ENCODE measurements at regions not wholly inside any gene's neighbourhood (a gene's known extent, or its start where the extent isn't known, plus 50 kb on each side); places are given as distances from the start of the nearest gene placed in this dataset.

- H3K4me1 ChIP-seq = no peaks in the 10 kb centered on the region
- no peak overlapping the region for H3K27ac ChIP-seq
- H3K9me3 ChIP-seq = no peaks in the 10 kb centered on the region
- H3K4me3 ChIP-seq = no peak overlapping the region
- TF ChIP-seq CTCF (IDR thresholded peaks at IDR 0.05) (no peak), POLR2A (IDR thresholded peaks at IDR 0.05) (no peak)
- H3K27me3 ChIP-seq = no peaks in the 10 kb centered on the region
- H3K36me3 ChIP-seq = no peaks in the 10 kb centered on the region
- DNase-seq = no peak
These were observed 149.4 kb downstream of the NXPE2 start for GRCh38 chr11:114827736-114828135.

GRCh38 chr11:114832532-114833125 lies 154.3 kb downstream of the NXPE2 start:
- no peak for DNase-seq
- Histone ChIP-seq H3K4me1 (no peaks in the 10 kb centered on the region), H3K4me3 (no peak overlapping the region), H3K36me3 (no peaks in the 10 kb centered on the region), H3K27me3 (no peaks in the 10 kb centered on the region), H3K27ac (no peak overlapping the region), H3K9me3 (no peaks in the 10 kb centered on the region)
- TF ChIP-seq CTCF (IDR thresholded peaks at IDR 0.05) = no peak
- no peak for TF ChIP-seq POLR2A (IDR thresholded peaks at IDR 0.05)

- Histone ChIP-seq H3K27me3 (no peaks in the 10 kb centered on the region), H3K4me3 (no peak overlapping the region), H3K27ac (no peak overlapping the region), H3K36me3 (no peaks in the 10 kb centered on the region), H3K4me1 (no peaks in the 10 kb centered on the region), H3K9me3 (no peaks in the 10 kb centered on the region)
- TF ChIP-seq CTCF (IDR thresholded peaks at IDR 0.05) (no peak), POLR2A (IDR thresholded peaks at IDR 0.05) (no peak)
- no peak for DNase-seq
These were observed 157.8 kb downstream of the NXPE2 start for GRCh38 chr11:114836161-114836560.

GRCh38 chr11:114844896-114845295 lies 166.6 kb downstream of the NXPE2 start:
- Histone ChIP-seq H3K36me3 (no peaks in the 10 kb centered on the region), H3K9me3 (no peaks in the 10 kb centered on the region), H3K27me3 (no peaks in the 10 kb centered on the region), H3K4me3 (no peak overlapping the region), H3K4me1 (no peaks in the 10 kb centered on the region), H3K27ac (no peak overlapping the region)
- TF ChIP-seq CTCF (IDR thresholded peaks at IDR 0.05) (no peak), POLR2A (IDR thresholded peaks at IDR 0.05) (no peak)
- no peak for DNase-seq

GRCh38 chr11:114845766-114846415 lies 167.6 kb downstream of the NXPE2 start:
- H3K36me3 ChIP-seq = no peaks in the 10 kb centered on the region
- H3K4me3 ChIP-seq = no peak overlapping the region
- H3K27ac ChIP-seq = no peak overlapping the region
- H3K27me3 ChIP-seq = no peaks in the 10 kb centered on the region
- DNase-seq = no peak
- H3K9me3 ChIP-seq = no peaks in the 10 kb centered on the region
- no peak for TF ChIP-seq CTCF (IDR thresholded peaks at IDR 0.05)
- TF ChIP-seq POLR2A (IDR thresholded peaks at IDR 0.05) = no peak
- H3K4me1 ChIP-seq = no peaks in the 10 kb centered on the region

Measured in Peyer's patch (tissue), 4 donors.